Gastroesophageal sphincter (tissue), 4 donors: ENCODE measurements at regions not wholly inside any gene's neighbourhood (a gene's known extent, or its start where the extent isn't known, plus 50 kb on each side); places are given as distances from the start of the nearest gene placed in this dataset.

Experiments
- ATAC-seq: fragments of 150-250 bp; one replicate; pipeline ENCODE4 v1.9.1; 2016; ENCODE audit warnings: mild to moderate bottlenecking, moderate library complexity
- H3K27ac ChIP-seq, 4 donors: fragments of 200-600 bp; sonication (generic) in 3 of 4; 1 replicate in 3 of 4; 2 replicates in 1 of 4; pipeline ENCODE4 v1.5.1; 2016 to 2019
- H3K27me3 ChIP-seq: fragments of 200-600 bp; sonication (generic); one replicate; pipeline ENCODE4 v1.5.1; 2019
- H3K36me3 ChIP-seq, 2 donors: fragments of 200-600 bp; sonication (generic); one replicate each; pipeline ENCODE4 v1.5.1; 2019; ENCODE audit warnings: control low read depth in 1 of 2
- H3K4me1 ChIP-seq, 3 donors: fragments of 200-600 bp; sonication (generic); 1 replicate in 2 of 3; 2 replicates in 1 of 3; pipeline ENCODE4 v1.5.1; 2016 to 2019; ENCODE audit warnings: control low read depth in 2 of 3
- H3K4me3 ChIP-seq, 2 donors: fragments of 200-600 bp; sonication (generic); one replicate each; pipeline ENCODE4 v1.5.1; 2019; ENCODE audit warnings: mild to moderate bottlenecking in 1 of 2, moderate library complexity in 1 of 2
- H3K9me3 ChIP-seq, 3 donors: fragments of 200-600 bp; sonication (generic); one replicate each; pipeline ENCODE4 v1.5.1; 2017 to 2019; ENCODE audit warnings: control low read depth in 2 of 3
- CTCF ChIP-seq, 4 experiments: fragments of 200-600 bp in 2 of 4; fragments of 450-650 bp in 2 of 4; sonication (generic) in 1 of 4; IDR thresholded peaks; one replicate each; pipeline ENCODE4 v1.5.1; 2017 to 2019; ENCODE audit warnings: antibody characterized with exemption in 4 of 4, mild to moderate bottlenecking in 2 of 4, moderate library complexity in 2 of 4
- EP300 ChIP-seq: sonication (generic); formaldehyde crosslinking; IDR thresholded peaks from one replicate; pipeline ENCODE4 v1.6.1; 2017; ENCODE audit warnings: antibody characterized with exemption, mild to moderate bottlenecking
- POLR2A ChIP-seq, 2 donors: fragments of 450-650 bp; IDR thresholded peaks; one replicate each; pipeline ENCODE4 v1.6.1; 2017; ENCODE audit warnings: antibody characterized with exemption in 2 of 2, mild to moderate bottlenecking in 2 of 2, moderate library complexity in 1 of 2
- POLR2AphosphoS5 ChIP-seq: sonication (generic); formaldehyde crosslinking; IDR thresholded peaks from one replicate; pipeline ENCODE4 v1.6.1; 2017; ENCODE audit warnings: antibody characterized with exemption
- WGBS, 2 donors: methylation state at CpG; one replicate each; pipeline ENCODE4 v1.1.5; 2018; ENCODE audit warnings: low coverage in 1 of 2; 5-methylcytosine and 5-hydroxymethylcytosine counted together

GRCh38 chr13:31050486-31051400 lies 111.0 kb downstream of the HSPH1 start:
- Histone ChIP-seq H3K27me3 (peaks cover 11% of the 10 kb centered on the region), H3K9me3 (no peaks in the 10 kb centered on the region), H3K27ac (no peak overlapping the region), H3K4me3 (no peak overlapping the region), H3K36me3 (no peaks in the 10 kb centered on the region), H3K4me1 (peaks cover 0 to 20% (median 11%) of the 10 kb centered on the region in 3 donors)
- TF ChIP-seq CTCF (IDR thresholded peaks at IDR 0.05) (no peak), EP300 (no peak), POLR2AphosphoS5 (no peak), POLR2A (IDR thresholded peaks at IDR 0.05) (no peak)
- WGBS, 2 donors: 67 to 84% methylated on average over 4 to 6 of the region's 6 CpGs
- no peak for ATAC-seq

- ATAC-seq: no peak
- H3K4me1 ChIP-seq: peaks cover 0 to 28% (median 11%) of the 10 kb centered on the region in 3 donors
- no peaks in the 10 kb centered on the region for H3K36me3 ChIP-seq
- TF ChIP-seq CTCF (IDR thresholded peaks at IDR 0.05) (no peak), POLR2AphosphoS5 (no peak), POLR2A (IDR thresholded peaks at IDR 0.05) (no peak), EP300 (no peak)
- WGBS, 2 donors: 60 to 84% methylated on average over 1 to 5 of the region's 6 CpGs
- H3K4me3 ChIP-seq: no peak overlapping the region
- H3K27ac ChIP-seq: no peak overlapping the region
- peaks cover 7% of the 10 kb centered on the region for H3K27me3 ChIP-seq
- no peaks in the 10 kb centered on the region for H3K9me3 ChIP-seq
These were observed 111.9 kb downstream of the HSPH1 start for GRCh38 chr13:31049833-31050232.

- 84 to 89% methylated on average over 4 of the region's 4 CpGs for WGBS, 2 donors
- H3K4me3 ChIP-seq: no peak overlapping the region
- H3K9me3 ChIP-seq: no peaks in the 10 kb centered on the region
- H3K27ac ChIP-seq: no peak overlapping the region
- peaks cover 0 to 35% (median 11%) of the 10 kb centered on the region in 3 donors for H3K4me1 ChIP-seq
- H3K27me3 ChIP-seq: peaks cover 4% of the 10 kb centered on the region
- H3K36me3 ChIP-seq: no peaks in the 10 kb centered on the region
- TF ChIP-seq POLR2AphosphoS5 (no peak), POLR2A (IDR thresholded peaks at IDR 0.05) (no peak)
- ATAC-seq: no peak
These were observed 112.6 kb downstream of the HSPH1 start for GRCh38 chr13:31049083-31049482.

DNA sequence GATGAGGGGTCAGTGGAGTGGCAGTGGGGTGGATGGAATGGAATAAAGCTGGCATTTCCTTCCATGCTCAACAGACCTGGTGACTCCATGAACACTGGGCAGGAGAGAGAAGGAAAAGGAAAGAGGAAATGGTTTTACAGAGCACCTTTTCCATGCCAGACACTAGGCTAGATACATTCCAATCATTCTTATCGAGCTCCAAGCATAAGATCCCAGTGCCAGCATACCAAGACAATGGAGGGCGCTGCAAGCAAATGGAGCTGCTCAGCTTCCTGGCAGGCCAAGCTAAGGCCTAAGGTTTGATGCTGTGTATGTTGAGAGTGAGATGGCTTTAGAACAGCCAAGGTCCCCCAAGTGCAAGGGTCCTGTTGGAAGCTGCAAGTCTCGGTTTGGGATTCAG lies 113.2 kb downstream of the HSPH1 start:
- 82 to 96% methylated on average over 2 to 3 of the region's 3 CpGs for WGBS, 2 donors
- H3K4me3 ChIP-seq: no peak overlapping the region

More for the DNA sequence above, 113.2 kb downstream of the HSPH1 start:
- Histone ChIP-seq H3K9me3 (no peaks in the 10 kb centered on the region), H3K27me3 (peaks cover 8% of the 10 kb centered on the region), H3K27ac (no peak overlapping the region), H3K36me3 (no peaks in the 10 kb centered on the region), H3K4me1 (peaks cover 0 to 39% (median 11%) of the 10 kb centered on the region in 3 donors)
- TF ChIP-seq POLR2A (IDR thresholded peaks at IDR 0.05): no peak
- no peak for TF ChIP-seq POLR2AphosphoS5
- no peak for TF ChIP-seq EP300
- no peak for TF ChIP-seq CTCF (IDR thresholded peaks at IDR 0.05)
- ATAC-seq: no peak
